HG03097 (cell line): ENCODE measurements at regions not wholly inside any gene's neighbourhood (a gene's known extent, or its start where the extent isn't known, plus 50 kb on each side); places are given as distances from the start of the nearest gene placed in this dataset.
"Not testable (repeated sequence)": the region's sequence is repeated elsewhere in the genome, so short reads cannot be mapped to it uniquely, and the experiment has no call there.

Experiments used
- ATAC-seq: cut with Tn5 transposase; IDR thresholded peaks from one replicate; pipeline ENCODE4 v1.9.1; 2021; ENCODE audit not compliant: unreplicated experiment, low FRiP score

DNA sequence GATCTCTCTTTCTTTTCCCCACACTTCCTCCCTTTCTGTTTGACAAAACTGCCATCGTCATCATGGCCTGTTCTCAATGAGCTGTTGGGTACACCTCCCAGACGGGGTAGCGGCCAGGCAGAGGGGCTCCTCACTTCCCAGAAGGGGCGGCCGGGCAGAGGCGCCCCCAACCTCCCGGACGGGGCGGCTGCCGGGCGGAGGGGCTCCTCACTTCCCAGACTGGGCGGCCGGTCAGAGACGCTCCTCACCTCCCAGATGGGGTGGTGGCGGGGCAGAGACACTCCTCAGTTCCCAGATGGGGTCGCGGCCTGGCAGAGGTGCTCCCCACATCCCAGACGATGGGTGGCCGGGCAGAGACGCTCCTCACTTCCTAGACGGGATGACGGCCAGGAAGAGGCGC, 184.3 kb upstream of the FRMD6 start:
- not testable (repeated sequence) for ATAC-seq

DNA sequence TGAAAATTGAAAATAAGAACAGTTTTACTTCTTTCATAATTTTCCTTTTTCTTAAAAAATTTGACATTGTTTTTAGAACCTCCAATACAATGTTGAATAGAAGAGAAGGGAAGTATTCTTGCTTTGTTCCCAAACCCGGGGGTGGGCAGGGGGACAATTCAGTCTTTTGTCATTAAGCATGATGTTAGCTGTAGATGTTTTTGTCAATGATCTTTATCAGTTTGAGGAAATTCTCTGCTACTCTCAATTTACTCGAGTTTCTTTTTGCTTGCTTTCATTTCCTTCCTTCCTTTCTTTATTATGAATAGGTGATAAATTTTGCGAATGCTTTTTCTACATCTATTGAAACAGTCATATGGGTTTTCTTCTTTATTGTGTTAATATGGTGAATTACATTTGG, 183.2 kb upstream of the FRMD6 start:
- ATAC-seq, result no peak

DNA sequence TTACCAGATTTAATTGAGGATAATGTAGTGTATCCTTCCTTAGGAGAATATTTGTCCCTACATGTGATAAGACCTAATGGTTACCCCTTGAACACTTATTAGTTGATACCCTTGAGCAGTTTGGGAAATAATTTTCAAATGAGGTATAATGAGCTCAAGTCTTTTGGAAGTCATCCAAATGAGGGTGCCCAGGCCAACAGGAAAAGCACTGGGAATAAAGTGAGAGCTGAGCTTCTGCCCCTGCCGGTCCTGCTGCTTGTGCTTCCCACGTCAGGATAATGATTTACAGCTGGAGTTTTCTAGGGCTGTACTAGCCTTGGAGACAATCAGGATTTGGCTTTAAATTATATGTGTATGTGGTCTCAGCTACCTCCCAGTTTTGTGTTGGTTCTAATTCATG, 178.8 kb upstream of the FRMD6 start:
- no peak for ATAC-seq

DNA sequence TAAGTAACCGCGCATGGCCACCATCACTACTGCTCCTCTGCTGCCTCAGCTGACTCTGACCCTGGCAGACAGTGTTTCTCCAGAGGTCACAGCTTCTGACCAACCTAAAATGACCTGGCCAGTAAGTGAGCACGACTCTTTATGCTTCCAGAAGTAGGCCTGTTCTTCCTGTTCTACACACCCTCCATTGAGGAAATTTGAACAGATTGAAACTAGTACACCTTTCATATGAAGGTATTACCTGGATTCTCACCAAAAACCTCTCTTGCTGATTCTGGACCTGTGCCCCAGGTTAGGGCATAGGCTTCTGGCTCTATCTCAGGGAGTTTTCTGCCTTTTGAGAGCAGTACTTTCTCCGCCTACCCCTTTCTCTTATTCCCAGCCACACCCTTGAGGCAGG, 178.4 kb upstream of the FRMD6 start:
- ATAC-seq, result no peak

DNA sequence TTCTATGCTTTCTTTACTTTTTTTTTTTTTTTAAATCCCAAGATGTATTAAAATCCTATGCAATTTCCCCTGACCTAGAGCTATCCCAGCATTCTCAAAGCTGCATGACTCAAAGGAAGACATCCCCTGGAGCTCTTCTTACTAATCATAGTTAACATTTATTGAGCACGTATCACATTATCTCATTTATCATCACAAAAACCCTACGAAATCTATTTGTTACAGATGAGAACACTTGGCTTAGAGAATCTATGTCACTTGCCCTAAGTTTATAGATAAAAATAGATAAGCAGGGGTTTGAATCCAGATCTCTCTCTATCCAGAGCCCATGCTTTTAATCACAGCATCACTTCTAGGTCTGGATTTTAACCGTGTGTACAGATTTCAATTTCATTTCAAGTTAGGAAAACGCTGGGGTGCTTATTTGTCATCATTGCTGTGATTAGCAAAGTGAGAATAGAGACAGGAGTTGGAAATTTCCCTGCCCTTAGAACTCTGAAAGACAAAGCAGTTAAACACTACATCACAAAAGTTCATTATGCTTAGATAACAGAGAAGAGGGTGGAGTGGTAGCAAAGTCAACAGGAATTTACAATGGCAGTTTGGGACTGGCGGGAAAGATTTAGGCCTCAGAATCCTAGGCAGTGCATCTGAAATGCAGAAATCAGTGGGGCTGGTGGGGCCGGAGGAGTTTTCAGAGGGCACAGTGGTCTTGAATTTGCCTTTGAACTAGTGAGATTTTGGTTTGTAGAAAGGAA, 177.7 kb upstream of the FRMD6 start:
- ATAC-seq, result no peak

DNA sequence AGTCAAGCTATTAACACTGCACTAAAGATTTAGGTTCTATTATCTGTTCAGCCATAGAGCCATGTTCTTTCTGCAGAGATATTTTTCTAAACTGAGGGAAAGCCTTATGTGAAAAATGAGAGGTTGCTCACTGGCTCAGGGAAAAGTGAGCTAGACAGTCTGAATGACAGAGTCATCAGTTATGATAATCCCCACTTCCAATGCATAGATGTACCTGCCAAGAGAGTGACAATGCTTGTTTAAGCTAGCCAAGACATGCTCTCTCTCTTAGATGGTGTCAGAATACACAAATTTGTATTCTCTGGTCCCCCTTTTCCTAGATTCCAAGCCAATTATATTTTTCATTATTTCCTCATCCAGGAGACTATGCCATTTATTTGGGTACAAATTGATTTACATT, 176.9 kb upstream of the FRMD6 start:
- no peak for ATAC-seq

DNA sequence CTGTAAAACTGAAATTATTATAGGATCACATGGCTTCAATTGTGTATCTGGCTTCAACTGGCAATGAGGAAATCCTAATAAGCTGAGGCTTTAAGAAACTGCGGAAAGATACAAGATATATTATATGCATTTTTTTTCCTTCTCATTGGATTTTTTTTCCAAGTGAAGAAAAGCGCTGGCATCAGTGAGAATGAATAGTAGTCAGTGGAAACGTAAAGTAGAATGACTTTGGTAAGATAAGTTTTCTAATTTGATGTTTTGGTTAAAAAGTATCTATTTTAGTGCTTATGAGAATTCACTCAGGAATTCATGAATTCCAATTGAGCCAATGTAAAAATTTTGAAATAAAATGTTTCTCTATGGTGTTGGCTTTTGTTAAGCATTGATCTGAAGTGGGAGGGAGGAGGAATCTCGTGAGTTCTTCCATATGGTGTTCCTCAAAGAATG, 173.5 kb upstream of the FRMD6 start:
- no peak for ATAC-seq

DNA sequence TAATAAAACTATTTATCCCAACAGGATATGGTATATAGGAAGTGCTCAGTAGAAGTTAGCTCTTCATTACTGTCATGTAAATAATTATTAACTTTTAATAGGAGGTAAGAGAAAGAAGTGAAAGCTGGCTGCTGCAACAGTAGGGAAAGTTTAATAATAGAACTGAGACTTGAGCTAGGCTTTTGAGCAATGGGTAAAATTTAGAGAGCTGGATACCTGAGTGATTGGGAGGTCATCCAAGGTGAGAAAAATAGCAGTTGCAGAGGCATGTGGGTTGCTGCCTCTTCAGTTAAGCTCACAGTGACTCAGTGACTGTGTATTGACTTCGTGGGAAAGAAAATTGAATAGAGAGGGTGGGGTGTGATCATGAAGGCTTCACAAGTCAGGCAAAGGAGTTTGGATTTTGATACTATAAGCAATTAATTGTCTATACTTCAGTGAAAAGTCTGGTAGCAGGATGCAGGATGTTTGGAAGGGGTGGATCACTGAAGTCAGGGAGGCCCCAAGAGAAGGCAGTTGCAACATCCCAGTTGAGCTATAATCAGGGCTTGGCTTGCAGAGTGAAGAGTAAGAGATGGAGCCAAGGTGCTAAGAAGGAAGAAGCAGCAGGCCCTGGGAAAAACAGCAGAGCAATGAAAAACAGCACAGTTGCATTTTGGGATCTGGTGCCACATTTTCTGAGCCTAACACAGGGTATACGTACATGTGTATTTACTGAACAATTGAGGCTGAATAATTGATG, 172.0 kb upstream of the FRMD6 start:
- ATAC-seq, result no peak

DNA sequence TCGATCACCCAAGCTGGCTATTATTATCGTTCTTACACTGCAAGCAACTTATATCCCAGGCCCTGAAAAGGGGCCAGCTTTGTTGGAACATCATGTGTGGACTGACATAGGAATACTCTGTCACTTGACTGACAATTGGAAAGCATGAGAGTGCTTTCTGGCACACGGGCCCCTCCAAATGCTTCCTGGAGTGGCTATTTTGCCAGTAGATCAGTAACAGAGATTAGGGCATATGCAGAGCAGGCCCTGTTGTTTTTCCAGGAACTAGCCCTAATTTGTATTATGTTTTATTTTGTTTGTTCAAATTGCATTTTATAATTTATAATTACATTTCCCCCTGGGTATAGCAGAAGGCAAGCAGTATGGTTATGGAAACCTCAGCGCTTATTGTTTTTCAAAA, 170.1 kb upstream of the FRMD6 start:
- no peak for ATAC-seq

DNA sequence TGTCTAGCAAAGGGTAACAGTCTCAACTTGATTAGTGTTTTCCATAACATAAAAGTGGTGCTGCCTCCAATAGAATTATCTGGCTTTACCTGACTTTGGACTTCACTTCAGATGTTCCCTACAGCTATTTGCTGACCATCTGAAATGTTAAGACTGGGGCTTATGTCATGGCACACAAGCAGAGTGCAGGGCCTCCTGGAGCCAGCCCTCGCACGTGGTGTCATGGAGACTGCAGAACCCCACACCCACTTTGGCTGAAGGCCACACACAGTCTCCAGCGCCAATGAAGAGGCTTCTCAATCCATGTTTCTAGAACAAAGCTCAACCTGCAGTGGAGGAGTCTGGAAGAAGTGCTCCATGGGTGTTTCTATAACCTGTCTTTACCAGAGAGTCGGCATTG, 169.6 kb upstream of the FRMD6 start:
- ATAC-seq, result no peak

DNA sequence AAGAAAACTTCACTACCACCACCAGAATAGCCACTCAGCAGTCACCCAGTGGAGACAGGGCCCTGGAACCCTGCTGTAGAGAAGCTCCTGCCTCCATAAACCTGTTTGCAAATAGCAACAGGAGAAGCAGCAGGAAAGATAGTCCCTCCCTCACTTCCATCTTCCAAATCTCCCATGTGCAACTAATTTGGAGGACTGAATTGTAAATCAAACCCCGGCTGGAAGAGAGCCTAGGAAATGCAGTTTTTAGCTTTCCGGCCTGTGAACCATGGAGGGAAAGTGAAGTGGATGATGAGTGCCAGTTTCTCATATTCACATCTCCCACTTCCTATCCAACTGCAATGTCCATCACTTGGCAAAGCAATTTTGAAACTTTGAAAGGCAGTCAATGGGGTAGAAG, 167.2 kb upstream of the FRMD6 start:
- no peak for ATAC-seq

DNA sequence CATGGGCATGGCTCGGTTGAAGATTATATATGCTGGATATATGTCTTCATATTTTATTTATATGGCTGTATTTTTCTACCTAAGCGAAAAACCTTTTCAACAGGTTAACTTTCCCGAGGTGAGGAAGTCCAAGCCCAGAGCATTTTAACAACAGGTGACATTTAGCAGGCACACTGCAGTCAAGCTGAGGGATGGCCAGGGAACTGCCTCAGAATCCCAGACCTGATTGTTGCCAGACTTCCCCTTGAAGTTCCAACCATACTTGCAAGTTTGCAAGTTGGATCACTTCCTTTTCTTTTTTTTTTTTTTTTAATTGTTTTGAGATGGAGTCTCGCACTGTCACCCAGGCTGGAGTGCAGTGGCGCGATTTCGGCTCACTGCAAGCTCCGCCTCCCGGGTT, 166.0 kb upstream of the FRMD6 start:
- no peak for ATAC-seq

DNA sequence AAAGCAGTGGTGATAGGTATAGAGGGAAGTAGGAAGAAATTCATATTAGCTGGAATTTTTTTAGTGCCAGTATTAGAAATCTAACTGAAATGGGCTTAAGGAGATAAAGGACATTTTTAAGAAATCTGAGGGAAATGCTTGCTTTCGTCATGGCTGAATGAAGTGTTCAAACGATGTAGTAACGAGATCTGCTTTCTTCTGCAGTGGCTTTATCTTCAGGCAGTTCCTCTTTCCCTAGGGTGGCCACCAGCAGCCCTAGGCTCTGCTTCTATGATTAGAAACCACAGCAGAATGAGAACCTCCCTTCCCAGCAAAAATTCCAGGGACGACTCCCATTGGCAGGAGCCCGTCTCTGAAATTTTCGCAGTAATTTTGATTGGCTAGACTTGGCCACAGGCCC, 163.9 kb upstream of the FRMD6 start:
- ATAC-seq, result no peak

DNA sequence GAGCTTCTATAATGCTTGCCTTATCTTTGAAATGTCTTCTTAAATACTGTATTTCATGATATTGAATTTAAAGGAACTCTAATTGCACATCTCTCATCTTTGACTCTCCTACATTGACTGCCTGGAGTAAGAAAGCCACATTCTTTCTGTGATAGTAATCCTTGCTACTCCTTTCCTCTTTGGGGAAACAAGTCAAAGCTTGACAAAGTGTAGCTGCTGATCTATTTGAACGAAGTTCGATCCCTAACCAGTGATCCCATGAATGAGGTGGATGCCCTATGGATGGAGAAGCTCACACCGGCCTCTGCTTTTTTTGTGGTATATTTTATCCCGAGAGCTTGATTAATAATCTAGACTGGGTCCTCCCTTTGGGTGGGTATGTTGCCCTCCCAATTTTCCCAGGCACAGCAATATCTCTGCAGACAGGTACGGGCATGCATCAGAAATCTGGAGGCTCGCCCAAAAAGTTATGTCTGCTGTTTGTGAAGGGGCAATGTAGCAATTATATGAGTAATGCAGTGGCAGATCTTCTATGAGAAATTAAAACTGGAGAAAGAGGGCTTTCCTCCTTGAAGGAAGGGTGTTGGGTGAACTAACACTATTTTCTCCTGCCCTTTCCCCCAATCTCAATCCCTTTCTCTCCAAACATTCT, 163.0 kb upstream of the FRMD6 start:
- no peak for ATAC-seq

DNA sequence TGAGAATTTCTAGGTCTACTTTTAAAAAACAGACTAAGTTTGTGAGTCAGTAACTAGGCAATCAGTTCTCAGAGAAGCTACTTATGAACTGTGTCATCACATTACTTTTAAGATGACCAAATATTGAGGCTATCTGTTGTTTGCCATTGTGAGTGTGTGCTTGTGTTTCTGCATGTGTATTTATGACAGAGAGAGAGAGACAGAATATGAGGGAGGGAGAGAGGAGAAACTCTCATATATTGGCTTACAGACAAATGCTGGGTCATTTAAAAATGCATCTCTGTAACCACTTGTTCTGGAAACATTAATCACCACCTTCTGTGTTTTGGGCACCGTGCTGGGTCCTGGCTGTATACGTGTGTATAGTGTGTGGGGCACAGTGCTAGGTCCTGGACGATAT, 161.5 kb upstream of the FRMD6 start:
- no peak for ATAC-seq

DNA sequence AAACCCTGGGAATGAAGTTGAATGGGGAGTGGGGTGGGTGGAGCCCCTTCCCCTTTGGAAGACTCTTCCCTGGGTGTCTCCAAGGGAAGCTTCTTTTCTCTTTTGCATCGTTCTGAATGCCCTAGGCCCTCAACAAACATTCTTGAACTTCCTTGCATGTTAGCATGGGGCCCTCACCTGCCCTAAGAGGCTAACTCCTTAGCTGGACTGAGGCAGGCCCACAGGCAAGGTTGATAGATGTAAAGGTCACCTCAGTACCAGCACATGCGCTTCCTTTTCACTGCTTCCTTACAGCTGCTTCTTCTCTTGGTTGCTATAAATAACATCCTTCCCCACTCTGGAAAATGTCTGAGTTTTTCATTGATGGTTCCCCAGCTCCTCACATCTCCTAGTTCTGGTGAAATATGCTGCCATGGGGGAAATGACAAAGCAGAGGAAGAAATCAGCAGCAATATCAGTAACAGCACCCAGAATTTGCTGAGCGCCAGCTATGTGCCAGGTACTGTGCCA, 160.6 kb upstream of the FRMD6 start:
- no peak for ATAC-seq

DNA sequence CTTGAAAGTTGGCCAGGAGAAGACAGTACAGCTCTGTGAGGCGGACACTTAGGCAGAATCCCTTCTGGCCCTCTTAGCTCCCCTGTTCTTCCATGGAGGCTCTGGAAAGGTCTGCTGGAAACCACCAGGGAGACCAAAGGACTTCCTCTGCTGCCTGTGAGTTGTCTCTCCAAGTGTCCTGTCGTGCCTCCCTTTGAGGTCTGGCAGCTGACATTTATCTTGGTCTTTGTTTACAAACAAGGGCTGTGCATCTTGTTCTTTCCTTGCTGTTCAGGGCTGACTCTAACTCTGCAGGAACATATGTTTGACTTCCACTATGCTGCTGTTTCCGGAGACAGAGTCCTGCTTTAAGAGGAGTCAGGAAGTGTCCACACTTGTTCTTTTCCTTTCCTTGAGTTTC, 159.9 kb upstream of the FRMD6 start:
- ATAC-seq, result no peak

DNA sequence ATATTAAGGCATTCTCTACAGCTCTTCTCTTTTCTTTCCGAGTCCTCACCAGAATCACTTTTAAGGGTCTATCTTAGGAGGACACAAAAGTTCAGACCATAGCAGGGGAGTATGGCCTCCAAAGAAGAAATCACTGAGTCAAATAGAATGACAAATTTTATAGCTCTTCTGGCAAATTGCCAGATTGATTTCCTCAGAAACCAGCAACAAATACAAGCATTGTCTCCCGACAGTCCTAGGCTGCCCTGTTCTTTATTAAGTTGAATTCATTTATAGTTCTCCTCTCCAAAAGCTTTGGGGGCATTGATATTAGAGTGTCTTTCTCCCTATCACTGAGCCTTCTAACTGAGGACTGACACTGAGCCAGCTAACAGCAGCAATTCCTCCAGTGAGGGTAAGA, 156.4 kb upstream of the FRMD6 start:
- no peak for ATAC-seq

DNA sequence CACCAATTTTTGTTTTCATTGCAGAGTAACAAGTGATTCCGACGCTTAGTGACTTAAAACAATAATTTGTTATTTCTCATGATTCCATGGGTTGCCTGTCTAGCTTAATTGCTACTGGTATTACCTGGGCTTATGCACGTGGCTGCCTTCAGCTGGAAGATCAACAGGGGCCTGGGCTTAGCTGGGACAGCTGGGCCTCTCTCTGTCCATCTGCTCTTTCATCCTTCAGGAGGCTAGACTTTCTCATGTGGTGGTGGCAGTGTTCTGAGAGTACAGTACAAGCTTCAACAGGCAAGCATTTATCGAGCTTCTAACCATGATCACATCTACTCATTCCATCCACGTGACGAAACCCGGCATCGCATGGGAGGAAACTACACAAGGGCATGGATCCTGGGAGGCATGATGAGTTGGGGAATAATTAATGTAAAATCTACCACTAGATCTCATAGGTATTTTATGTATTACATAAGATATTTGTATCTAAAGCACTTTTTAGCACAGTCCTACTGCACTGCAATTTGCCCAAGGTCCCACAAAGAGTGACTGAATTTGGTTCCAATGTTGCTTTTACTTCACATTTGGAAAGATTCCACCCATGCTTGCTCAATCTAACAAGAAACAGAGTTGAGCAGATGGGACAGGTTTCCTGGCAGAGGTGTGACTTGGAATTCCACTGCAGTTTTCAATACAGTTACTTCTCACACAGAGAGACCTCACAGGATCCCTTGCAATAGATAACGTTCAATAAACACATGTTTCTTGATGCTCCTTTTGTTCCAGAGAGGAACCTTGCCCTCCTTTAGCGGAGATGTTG, 153.1 kb upstream of the FRMD6 start:
- no peak for ATAC-seq

DNA sequence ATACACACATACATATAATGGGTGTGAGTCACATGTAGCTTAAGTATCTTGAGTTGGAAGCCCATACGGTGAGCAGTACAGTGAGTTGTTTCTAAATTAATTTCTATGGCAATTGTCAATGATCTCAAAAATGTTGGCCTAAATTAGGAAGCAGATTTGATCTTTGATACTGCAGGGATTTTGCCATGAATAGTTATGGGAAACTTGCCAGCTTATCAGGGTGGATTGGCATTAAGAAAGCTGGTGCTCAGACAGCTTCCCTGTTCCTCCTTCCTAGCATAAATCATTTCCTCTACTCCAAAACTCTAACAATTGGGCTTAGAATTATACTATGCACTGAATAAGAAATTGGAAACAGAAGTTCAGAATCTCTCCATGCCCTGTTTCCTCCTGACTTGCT, 150.9 kb upstream of the FRMD6 start:
- no peak for ATAC-seq

DNA sequence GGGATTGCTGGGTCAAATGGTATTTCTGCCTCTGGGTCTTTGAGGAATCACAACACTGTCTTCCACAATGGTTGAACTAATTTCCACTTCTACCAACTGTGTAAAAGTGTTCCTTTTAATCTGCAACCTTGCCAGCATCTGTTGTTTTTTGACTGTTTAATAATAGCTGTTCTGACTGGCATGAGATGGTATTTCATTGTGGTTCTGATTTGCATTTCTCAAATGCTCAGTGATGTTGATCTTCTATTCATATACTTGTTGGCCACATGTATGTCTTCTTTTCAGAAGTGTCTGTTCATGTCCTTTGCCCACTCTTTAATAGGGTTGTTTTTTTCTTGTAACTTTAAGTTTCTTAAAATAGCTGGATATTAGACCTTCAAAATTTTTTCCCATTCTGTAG, 150.0 kb upstream of the FRMD6 start:
- ATAC-seq, result no peak
